Panc1 (cell line): ENCODE measurements at regions not wholly inside any gene's neighbourhood (a gene's known extent, or its start where the extent isn't known, plus 50 kb on each side); places are given as distances from the start of the nearest gene placed in this dataset.

Experiments
- ATAC-seq: fragments of 200-7000 bp; cut with Tn5 transposase; 2 replicates; pipeline ENCODE4 v1.9.1; 2020; ENCODE audit warnings: mild to moderate bottlenecking, moderate library complexity
- BruUV-seq: library from RNA; stranded (reverse); fragments of 400-500 nt; replicated peaks from 2 replicates; lab custom pipeline; 2021; lab: Mats Ljungman, UMichigan
- CTCF ChIA-PET: fragments of 300-600 bp; sonication (Branson Sonifier 250); formaldehyde crosslinking; loops from one replicate; lab custom pipeline; 2022; ENCODE audit warnings: antibody characterized with exemption; lab: Charles Lee
- POLR2A ChIA-PET: fragments of 300-600 bp; sonication (Branson Sonifier 250); formaldehyde crosslinking; loops from one replicate; lab custom pipeline; 2022; ENCODE audit warnings: antibody characterized with exemption; lab: Charles Lee
- DNase-seq: peaks from one replicate; pipeline ENCODE4 v3.0.0-alpha.2; 2010; ENCODE audit warnings: low read depth, low spot score
- H3K27ac ChIP-seq: 2 replicates; pipeline ENCODE4 v1.5.1; 2011; ENCODE audit warnings: mild to moderate bottlenecking, low read length, inconsistent platforms
- H3K27me3 ChIP-seq: fragments of 200-500 bp; sonication (Bioruptor generic); 2 replicates; pipeline ENCODE4 v1.6.0; 2014; ENCODE audit warnings: low read length, inconsistent platforms; ENCODE audit not compliant: control insufficient read depth, insufficient read depth
- H3K36me3 ChIP-seq: fragments of 200-500 bp; sonication (Bioruptor generic); 2 replicates; pipeline ENCODE4 v1.5.1; 2014; ENCODE audit warnings: inconsistent platforms, mild to moderate bottlenecking, low read length, moderate library complexity; ENCODE audit not compliant: control insufficient read depth, insufficient read depth
- H3K4me1 ChIP-seq: 2 replicates; pipeline ENCODE4 v1.5.1; 2011; ENCODE audit warnings: inconsistent platforms, mild to moderate bottlenecking, low read length, moderate library complexity; ENCODE audit not compliant: control insufficient read depth, insufficient read depth
- H3K4me3 ChIP-seq, 2 experiments: 2 replicates each; pipeline ENCODE4 v1.5.1; 2011 to 2012; ENCODE audit warnings: low read depth in 2 of 2, low read length in 2 of 2, mild to moderate bottlenecking in 2 of 2, inconsistent platforms in 1 of 2, moderate library complexity in 1 of 2
- H3K9me3 ChIP-seq: fragments of 200-500 bp; sonication (Bioruptor generic); 2 replicates; pipeline ENCODE4 v1.5.1; 2014; ENCODE audit warnings: low read depth, mild to moderate bottlenecking, inconsistent platforms, low read length, moderate library complexity; ENCODE audit not compliant: control insufficient read depth, insufficient read depth
- POLR2AphosphoS5 ChIP-seq: IDR thresholded peaks from 2 replicates; pipeline ENCODE4 v1.6.1; 2012; ENCODE audit warnings: mild to moderate bottlenecking, low read depth, low read length, moderate library complexity
- REST ChIP-seq, 2 experiments: IDR thresholded peaks; 2 replicates each; pipeline ENCODE4 v1.6.1; 2011 to 2012; ENCODE audit warnings: low read depth in 2 of 2, control low read depth in 1 of 2, low read length in 1 of 2, mild to moderate bottlenecking in 1 of 2, moderate library complexity in 1 of 2; ENCODE audit not compliant: insufficient read depth in 1 of 2
- SIN3A ChIP-seq: IDR thresholded peaks from 2 replicates; pipeline ENCODE4 v1.6.1; 2012; ENCODE audit warnings: low read depth, mild to moderate bottlenecking, low read length, moderate library complexity, borderline replicate concordance; ENCODE audit not compliant: insufficient read depth
- TCF7L2 ChIP-seq: IDR thresholded peaks from 2 replicates; pipeline ENCODE4 v1.6.1; 2011; ENCODE audit warnings: mild to moderate bottlenecking, low read depth, low read length, inconsistent platforms
- in situ Hi-C: cut with HindIII; loops from 2 replicates; pipeline ENCODE4 v1.10.0; 2016; ENCODE audit warnings: low sequenced_read_pairs, low pct_unique_long_range_greater_than_20kb
- intact Hi-C: fragments of 100-400 bp; cut with micrococcal nuclease; formaldehyde crosslinking; loops from one replicate; pipeline ENCODE4 v1.10.0; 2022; ENCODE audit not compliant: unreplicated experiment
- TF ChIP-seq, protein P1 (sequence below): fragments of 450-650 bp; IDR thresholded peaks from 2 replicates; pipeline ENCODE4 v1.5.1; 2017; ENCODE audit warnings: mild to moderate bottlenecking

DNA sequence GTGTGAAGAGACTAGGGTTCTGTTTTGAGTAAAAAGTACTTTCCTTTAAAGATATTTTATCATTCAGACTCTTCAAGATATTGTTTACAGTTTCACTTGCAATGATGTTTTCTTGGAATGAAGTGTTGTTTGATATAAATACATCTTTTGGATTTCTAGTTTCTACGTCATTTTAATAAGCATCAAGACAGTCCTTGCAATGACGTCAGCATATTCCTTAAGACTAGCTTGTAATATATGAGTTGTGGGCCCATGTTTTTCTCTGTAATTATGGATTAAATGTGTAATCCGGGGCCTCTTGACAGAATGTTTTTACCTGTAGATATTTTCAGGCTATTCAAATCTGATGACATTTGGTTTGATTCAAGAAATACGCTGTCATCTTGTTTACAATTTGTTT lies 66.1 kb downstream of the RBMX2 start:
- ChIA-PET POLR2A (no interaction called here), CTCF (no interaction called here)
- Histone ChIP-seq H3K36me3 (no peaks in the 10 kb centered on the region), H3K4me3 (no peak overlapping the region), H3K4me1 (no peaks in the 10 kb centered on the region), H3K27ac (no peak overlapping the region), H3K27me3 (peaks cover 22% of the 10 kb centered on the region; the same call in 1 of the 2 replicates), H3K9me3 (no peaks in the 10 kb centered on the region)
- no peak for TF ChIP-seq POLR2AphosphoS5
- no peak for TF ChIP-seq SIN3A
- TF ChIP-seq, protein P1, sequence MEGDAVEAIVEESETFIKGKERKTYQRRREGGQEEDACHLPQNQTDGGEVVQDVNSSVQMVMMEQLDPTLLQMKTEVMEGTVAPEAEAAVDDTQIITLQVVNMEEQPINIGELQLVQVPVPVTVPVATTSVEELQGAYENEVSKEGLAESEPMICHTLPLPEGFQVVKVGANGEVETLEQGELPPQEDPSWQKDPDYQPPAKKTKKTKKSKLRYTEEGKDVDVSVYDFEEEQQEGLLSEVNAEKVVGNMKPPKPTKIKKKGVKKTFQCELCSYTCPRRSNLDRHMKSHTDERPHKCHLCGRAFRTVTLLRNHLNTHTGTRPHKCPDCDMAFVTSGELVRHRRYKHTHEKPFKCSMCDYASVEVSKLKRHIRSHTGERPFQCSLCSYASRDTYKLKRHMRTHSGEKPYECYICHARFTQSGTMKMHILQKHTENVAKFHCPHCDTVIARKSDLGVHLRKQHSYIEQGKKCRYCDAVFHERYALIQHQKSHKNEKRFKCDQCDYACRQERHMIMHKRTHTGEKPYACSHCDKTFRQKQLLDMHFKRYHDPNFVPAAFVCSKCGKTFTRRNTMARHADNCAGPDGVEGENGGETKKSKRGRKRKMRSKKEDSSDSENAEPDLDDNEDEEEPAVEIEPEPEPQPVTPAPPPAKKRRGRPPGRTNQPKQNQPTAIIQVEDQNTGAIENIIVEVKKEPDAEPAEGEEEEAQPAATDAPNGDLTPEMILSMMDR = no peak
- no peak for TF ChIP-seq REST (IDR thresholded peaks at IDR 0.05; ENCODE audit: insufficient read depth in 1 of 2, low read depth in 2 of 2, low read length in 1 of 2)
- no peak for TF ChIP-seq TCF7L2
- intact Hi-C loops = loop anchor here (5.0 kb wide), 1 partner anchor 264 kb away; no protein-coding TSS in a partner anchor
- no TSS peak for BruUV-seq
- ATAC-seq (no peak), DNase-seq (no peak)
- in situ Hi-C loops = no loop called here

DNA sequence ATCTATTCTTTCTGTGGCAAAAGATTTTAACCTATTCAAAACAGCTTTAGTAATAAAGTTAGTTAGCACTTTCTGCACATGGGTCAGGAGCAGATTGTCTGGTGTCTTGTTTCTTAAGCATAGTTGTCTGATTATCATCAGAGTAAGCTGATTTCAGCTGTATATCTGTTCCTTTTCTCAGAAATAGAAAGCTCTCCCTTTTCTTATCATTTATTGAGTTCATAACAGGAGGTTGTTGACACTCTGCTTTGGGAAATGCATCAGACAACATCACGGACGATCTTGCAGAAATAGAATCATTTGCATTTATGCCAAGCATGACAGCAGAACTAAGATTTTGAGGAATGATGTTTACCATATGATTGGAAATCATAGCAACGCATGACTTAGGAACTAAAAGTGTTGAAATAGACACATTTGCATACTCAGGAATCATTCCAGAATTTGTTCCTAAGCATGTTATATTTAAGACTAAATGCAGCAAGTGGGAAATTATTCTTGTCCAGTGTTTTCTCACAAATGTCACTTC lies 66.7 kb downstream of the RBMX2 start:
- no peak for DNase-seq
- in situ Hi-C loops = no loop called here
- ChIA-PET POLR2A (no interaction called here), CTCF (interaction anchor here (0.7 kb wide), 1 partner anchor 29 kb away, joined by 3 read pairs; no protein-coding TSS in a partner anchor)
- ATAC-seq = no peak
- H3K27ac ChIP-seq = no peak overlapping the region
- no peaks in the 10 kb centered on the region for H3K9me3 ChIP-seq
- H3K36me3 ChIP-seq = no peaks in the 10 kb centered on the region
- H3K27me3 ChIP-seq = peaks cover 22% of the 10 kb centered on the region; the same call in 1 of the 2 replicates
- no TSS peak for BruUV-seq
- intact Hi-C loops = loop anchor here (5.0 kb wide), 1 partner anchor 264 kb away; no protein-coding TSS in a partner anchor
- H3K4me3 ChIP-seq = no peak overlapping the region
- TF ChIP-seq REST (IDR thresholded peaks at IDR 0.05; ENCODE audit: insufficient read depth in 1 of 2, low read depth in 2 of 2, low read length in 1 of 2) = no peak
- no peak for TF ChIP-seq SIN3A
- no peak for TF ChIP-seq TCF7L2
- no peak for TF ChIP-seq POLR2AphosphoS5
- TF ChIP-seq, protein P1 = no peak
- H3K4me1 ChIP-seq = no peaks in the 10 kb centered on the region
